ENCODE measurements at regions not wholly inside any gene's neighbourhood (a gene's known extent, or its start where the extent isn't known, plus 50 kb on each side); places are given as distances from the start of the nearest gene placed in this dataset.

GRCh38 chr11:37230865-37231264 lies 632.8 kb upstream of the RAG2 start:
- 55 to 68% (median 68%) methylated on average over 1 of the region's 1 CpG for WGBS, 3 donors
- no peak overlapping the region for H3K4me3 ChIP-seq
- H3K4me1 ChIP-seq (ENCODE audit: insufficient read depth) = no peaks in the 10 kb centered on the region
- intact Hi-C loops (cut with DNase I) = no loop called here
- no peak for DNase-seq
- H3K9me3 ChIP-seq = no peaks in the 10 kb centered on the region
- TF ChIP-seq POLR2A (IDR thresholded peaks at IDR 0.05) (no peak), EP300 (IDR thresholded peaks at IDR 0.05) (no peak), CTCF (IDR thresholded peaks at IDR 0.05) (no peak)
- H3K27ac ChIP-seq = no peak overlapping the region
- no peaks in the 10 kb centered on the region for H3K27me3 ChIP-seq
- H3K36me3 ChIP-seq = no peaks in the 10 kb centered on the region

- no peak for DNase-seq
- TF ChIP-seq CTCF (IDR thresholded peaks at IDR 0.05) (no peak), EP300 (IDR thresholded peaks at IDR 0.05) (no peak), POLR2A (IDR thresholded peaks at IDR 0.05) (no peak)
- H3K4me1 ChIP-seq (ENCODE audit: insufficient read depth) = no peaks in the 10 kb centered on the region
- intact Hi-C loops (cut with DNase I) = no loop called here
- H3K4me3 ChIP-seq = no peak overlapping the region
- H3K9me3 ChIP-seq = no peaks in the 10 kb centered on the region
- 85 to 95% (median 94%) methylated on average over 2 to 4 of the region's 4 CpGs for WGBS, 3 donors
- no peaks in the 10 kb centered on the region for H3K27me3 ChIP-seq
- H3K36me3 ChIP-seq = no peaks in the 10 kb centered on the region
- no peak overlapping the region for H3K27ac ChIP-seq
These were observed 625.9 kb upstream of the RAG2 start for GRCh38 chr11:37223962-37224361.

DNA sequence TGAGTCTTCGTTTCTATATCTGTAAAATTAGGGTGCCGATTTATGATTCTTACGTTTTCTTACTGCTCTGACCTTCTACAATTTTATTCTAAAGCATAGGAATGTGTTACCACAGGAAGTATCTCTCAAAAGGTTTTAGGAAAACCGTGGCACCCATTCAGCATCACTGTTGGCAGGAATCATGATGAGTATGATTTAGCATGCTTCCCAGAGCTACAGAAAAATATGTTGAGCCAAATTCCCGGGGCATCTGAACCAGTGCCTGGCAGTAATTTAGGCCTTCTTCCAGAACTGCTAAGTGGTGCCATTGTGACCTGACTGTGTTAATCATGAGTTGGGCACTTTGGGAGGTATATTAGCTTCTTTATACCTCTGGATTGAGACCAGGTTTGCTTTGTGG lies 605.0 kb upstream of the RAG2 start:
- TF ChIP-seq EP300 (IDR thresholded peaks at IDR 0.05) (no peak), POLR2A (IDR thresholded peaks at IDR 0.05) (no peak), CTCF (IDR thresholded peaks at IDR 0.05) (no peak)
- Histone ChIP-seq H3K27me3 (no peaks in the 10 kb centered on the region), H3K36me3 (no peaks in the 10 kb centered on the region), H3K4me3 (no peak overlapping the region), H3K27ac (no peak overlapping the region), H3K4me1 (ENCODE audit: insufficient read depth) (no peaks in the 10 kb centered on the region), H3K9me3 (no peaks in the 10 kb centered on the region)
- WGBS, 3 donors = 68 to 79% (median 72%) methylated on average over 5 of the region's 5 CpGs
- DNase-seq = no peak
- intact Hi-C loops (cut with DNase I) = no loop called here

DNA sequence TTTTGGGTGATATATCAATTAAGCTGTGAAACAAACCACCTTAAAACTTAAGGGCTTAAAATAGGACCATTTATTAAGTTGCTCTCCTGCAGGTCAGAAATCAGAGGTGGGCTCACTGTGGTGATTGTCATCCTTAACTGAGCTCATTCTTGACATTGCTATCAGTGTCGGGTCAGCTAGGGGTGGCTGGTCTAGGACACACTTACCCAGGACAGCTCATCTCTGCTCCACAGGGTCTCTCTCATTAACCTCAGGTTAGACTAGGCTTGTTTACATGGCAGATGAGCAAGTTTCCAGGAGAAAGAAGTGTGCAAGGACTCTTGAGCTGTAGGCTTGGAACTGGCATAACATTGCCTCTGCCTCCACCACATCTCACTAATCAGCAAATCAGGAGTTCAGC lies 601.0 kb upstream of the RAG2 start:
- H3K4me1 ChIP-seq (ENCODE audit: insufficient read depth) = no peaks in the 10 kb centered on the region
- H3K27ac ChIP-seq = no peak overlapping the region
- H3K9me3 ChIP-seq = no peaks in the 10 kb centered on the region
- H3K4me3 ChIP-seq = no peak overlapping the region
- H3K36me3 ChIP-seq = no peaks in the 10 kb centered on the region
- 87 to 100% (median 90%) methylated on average over 1 of the region's 1 CpG for WGBS, 3 donors
- intact Hi-C loops (cut with DNase I) = no loop called here
- TF ChIP-seq CTCF (IDR thresholded peaks at IDR 0.05) (no peak), EP300 (IDR thresholded peaks at IDR 0.05) (no peak), POLR2A (IDR thresholded peaks at IDR 0.05) (no peak)
- H3K27me3 ChIP-seq = no peaks in the 10 kb centered on the region
- no peak for DNase-seq

DNA sequence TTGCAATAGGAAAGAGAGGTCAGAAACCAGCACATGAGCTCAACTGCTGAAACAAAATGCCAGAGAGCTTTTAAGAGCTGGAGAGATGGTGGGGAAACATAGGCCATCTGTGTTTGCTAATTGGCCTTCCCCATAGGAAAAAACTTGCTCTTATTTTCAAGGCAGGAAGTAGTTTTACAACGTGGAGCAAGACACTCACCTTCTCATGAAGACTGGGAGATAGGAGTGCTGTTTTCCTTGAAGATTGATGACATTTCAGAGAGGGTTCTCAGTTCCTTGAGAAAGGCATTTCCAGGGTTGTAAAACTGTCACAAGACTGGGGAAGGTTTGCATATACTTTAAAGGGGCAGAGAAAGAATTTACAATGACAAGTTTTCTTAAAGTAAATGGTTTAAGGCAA lies 586.3 kb upstream of the RAG2 start:
- no peaks in the 10 kb centered on the region for H3K9me3 ChIP-seq
- 6 to 34% (median 8%) methylated on average over 1 of the region's 1 CpG for WGBS, 3 donors
- no peaks in the 10 kb centered on the region for H3K27me3 ChIP-seq
- H3K4me1 ChIP-seq (ENCODE audit: insufficient read depth) = no peaks in the 10 kb centered on the region
- no peak overlapping the region for H3K4me3 ChIP-seq
- H3K36me3 ChIP-seq = no peaks in the 10 kb centered on the region
- DNase-seq = no peak
- intact Hi-C loops (cut with DNase I) = no loop called here
- H3K27ac ChIP-seq = no peak overlapping the region
- TF ChIP-seq POLR2A (IDR thresholded peaks at IDR 0.05) = no peak
- no peak for TF ChIP-seq CTCF (IDR thresholded peaks at IDR 0.05)
- no peak for TF ChIP-seq EP300 (IDR thresholded peaks at IDR 0.05)

All from ovary (tissue), 7 donors.